SK-N-SH treated with all-trans-retinoic acid at 6 μM for 48 hours (cell line): ENCODE measurements at regions not wholly inside any gene's neighbourhood (a gene's known extent, or its start where the extent isn't known, plus 50 kb on each side); places are given as distances from the start of the nearest gene placed in this dataset.

Source experiments
- CSDC2 ChIP-seq: fragments of 250-450 bp; sonication (Bioruptor Pico); IDR thresholded peaks from 2 replicates; pipeline ENCODE4 v1.5.0; 2020; ENCODE audit warnings: mild to moderate bottlenecking, moderate library complexity
- OSR1 ChIP-seq: fragments of 250-450 bp; sonication (Bioruptor Pico); IDR thresholded peaks from 2 replicates; pipeline ENCODE4 v1.8.0; 2022; ENCODE audit warnings: moderate library complexity, mild to moderate bottlenecking, inconsistent platforms
- PPARA ChIP-seq: fragments of 250-450 bp; sonication (Bioruptor Pico); IDR thresholded peaks from 2 replicates; pipeline ENCODE4 v1.5.0; 2020; ENCODE audit warnings: mild to moderate bottlenecking, borderline replicate concordance
- RARB ChIP-seq: fragments of 250-450 bp; sonication (Bioruptor Pico); IDR thresholded peaks from 2 replicates; pipeline ENCODE4 v1.8.0; 2021; ENCODE audit warnings: mild to moderate bottlenecking, moderate library complexity
- ZNF8 ChIP-seq: fragments of 450-650 bp; formaldehyde crosslinking; IDR thresholded peaks from 2 replicates; pipeline ENCODE4 v1.5.0; 2020; ENCODE audit warnings: mild to moderate bottlenecking, moderate library complexity
- TF ChIP-seq, protein P1 (sequence below): fragments of 250-450 bp; sonication (Bioruptor Pico); IDR thresholded peaks from 2 replicates; pipeline ENCODE4 v1.5.1; 2020; ENCODE audit warnings: low read depth, mild to moderate bottlenecking, moderate library complexity
- TF ChIP-seq, protein P2 (sequence below): fragments of 250-450 bp; sonication (Bioruptor Pico); IDR thresholded peaks from 2 replicates; pipeline ENCODE4 v1.5.0; 2020; ENCODE audit warnings: mild to moderate bottlenecking, moderate library complexity
- TF ChIP-seq, protein P3 (sequence below): fragments of 250-450 bp; sonication (Bioruptor Pico); IDR thresholded peaks from 2 replicates; pipeline ENCODE4 v1.8.0; 2020; ENCODE audit warnings: mild to moderate bottlenecking, moderate library complexity, borderline replicate concordance
- TF ChIP-seq, protein P4 (sequence below): fragments of 250-450 bp; sonication (Bioruptor Pico); IDR thresholded peaks from 2 replicates; pipeline ENCODE4 v1.8.0; 2021; ENCODE audit warnings: low read depth, mild to moderate bottlenecking, moderate library complexity, borderline replicate concordance

DNA sequence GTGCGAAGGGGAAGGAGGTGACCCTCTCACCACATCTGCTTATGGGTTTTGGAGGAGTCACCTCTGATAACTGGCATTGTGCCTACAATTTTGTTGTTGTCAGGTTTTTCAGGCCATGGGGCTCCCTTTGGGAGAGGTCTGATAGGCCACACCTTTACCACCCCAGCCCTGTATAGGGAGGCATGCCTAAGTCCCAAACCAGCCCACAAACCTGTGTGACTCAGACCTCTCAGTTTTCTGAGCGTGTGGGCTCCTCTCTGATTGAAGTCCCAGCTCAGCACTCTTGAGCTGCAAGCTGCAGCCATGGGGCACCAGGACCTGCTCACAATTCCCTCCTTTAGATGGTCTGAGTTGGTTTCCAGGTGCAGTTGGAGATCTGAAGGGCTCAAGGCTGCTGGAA lies 1429.3 kb upstream of the TMEM132C start:
- TF ChIP-seq, protein P1, sequence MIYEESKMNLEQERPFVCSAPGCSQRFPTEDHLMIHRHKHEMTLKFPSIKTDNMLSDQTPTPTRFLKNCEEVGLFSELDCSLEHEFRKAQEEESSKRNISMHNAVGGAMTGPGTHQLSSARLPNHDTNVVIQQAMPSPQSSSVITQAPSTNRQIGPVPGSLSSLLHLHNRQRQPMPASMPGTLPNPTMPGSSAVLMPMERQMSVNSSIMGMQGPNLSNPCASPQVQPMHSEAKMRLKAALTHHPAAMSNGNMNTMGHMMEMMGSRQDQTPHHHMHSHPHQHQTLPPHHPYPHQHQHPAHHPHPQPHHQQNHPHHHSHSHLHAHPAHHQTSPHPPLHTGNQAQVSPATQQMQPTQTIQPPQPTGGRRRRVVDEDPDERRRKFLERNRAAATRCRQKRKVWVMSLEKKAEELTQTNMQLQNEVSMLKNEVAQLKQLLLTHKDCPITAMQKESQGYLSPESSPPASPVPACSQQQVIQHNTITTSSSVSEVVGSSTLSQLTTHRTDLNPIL (CRISPR knock-in tag) = no peak
- TF ChIP-seq RARB (no peak), ZNF8 (CRISPR knock-in tag) (no peak), PPARA (CRISPR knock-in tag) (no peak), CSDC2 (CRISPR knock-in tag) (no peak), OSR1 (no peak)
- TF ChIP-seq, protein P2, sequence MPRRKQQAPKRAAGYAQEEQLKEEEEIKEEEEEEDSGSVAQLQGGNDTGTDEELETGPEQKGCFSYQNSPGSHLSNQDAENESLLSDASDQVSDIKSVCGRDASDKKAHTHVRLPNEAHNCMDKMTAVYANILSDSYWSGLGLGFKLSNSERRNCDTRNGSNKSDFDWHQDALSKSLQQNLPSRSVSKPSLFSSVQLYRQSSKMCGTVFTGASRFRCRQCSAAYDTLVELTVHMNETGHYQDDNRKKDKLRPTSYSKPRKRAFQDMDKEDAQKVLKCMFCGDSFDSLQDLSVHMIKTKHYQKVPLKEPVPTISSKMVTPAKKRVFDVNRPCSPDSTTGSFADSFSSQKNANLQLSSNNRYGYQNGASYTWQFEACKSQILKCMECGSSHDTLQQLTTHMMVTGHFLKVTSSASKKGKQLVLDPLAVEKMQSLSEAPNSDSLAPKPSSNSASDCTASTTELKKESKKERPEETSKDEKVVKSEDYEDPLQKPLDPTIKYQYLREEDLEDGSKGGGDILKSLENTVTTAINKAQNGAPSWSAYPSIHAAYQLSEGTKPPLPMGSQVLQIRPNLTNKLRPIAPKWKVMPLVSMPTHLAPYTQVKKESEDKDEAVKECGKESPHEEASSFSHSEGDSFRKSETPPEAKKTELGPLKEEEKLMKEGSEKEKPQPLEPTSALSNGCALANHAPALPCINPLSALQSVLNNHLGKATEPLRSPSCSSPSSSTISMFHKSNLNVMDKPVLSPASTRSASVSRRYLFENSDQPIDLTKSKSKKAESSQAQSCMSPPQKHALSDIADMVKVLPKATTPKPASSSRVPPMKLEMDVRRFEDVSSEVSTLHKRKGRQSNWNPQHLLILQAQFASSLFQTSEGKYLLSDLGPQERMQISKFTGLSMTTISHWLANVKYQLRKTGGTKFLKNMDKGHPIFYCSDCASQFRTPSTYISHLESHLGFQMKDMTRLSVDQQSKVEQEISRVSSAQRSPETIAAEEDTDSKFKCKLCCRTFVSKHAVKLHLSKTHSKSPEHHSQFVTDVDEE (CRISPR knock-in tag) = no peak
- TF ChIP-seq, protein P3, sequence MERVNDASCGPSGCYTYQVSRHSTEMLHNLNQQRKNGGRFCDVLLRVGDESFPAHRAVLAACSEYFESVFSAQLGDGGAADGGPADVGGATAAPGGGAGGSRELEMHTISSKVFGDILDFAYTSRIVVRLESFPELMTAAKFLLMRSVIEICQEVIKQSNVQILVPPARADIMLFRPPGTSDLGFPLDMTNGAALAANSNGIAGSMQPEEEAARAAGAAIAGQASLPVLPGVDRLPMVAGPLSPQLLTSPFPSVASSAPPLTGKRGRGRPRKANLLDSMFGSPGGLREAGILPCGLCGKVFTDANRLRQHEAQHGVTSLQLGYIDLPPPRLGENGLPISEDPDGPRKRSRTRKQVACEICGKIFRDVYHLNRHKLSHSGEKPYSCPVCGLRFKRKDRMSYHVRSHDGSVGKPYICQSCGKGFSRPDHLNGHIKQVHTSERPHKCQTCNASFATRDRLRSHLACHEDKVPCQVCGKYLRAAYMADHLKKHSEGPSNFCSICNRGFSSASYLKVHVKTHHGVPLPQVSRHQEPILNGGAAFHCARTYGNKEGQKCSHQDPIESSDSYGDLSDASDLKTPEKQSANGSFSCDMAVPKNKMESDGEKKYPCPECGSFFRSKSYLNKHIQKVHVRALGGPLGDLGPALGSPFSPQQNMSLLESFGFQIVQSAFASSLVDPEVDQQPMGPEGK (CRISPR knock-in tag) = no peak
- TF ChIP-seq, protein P4, sequence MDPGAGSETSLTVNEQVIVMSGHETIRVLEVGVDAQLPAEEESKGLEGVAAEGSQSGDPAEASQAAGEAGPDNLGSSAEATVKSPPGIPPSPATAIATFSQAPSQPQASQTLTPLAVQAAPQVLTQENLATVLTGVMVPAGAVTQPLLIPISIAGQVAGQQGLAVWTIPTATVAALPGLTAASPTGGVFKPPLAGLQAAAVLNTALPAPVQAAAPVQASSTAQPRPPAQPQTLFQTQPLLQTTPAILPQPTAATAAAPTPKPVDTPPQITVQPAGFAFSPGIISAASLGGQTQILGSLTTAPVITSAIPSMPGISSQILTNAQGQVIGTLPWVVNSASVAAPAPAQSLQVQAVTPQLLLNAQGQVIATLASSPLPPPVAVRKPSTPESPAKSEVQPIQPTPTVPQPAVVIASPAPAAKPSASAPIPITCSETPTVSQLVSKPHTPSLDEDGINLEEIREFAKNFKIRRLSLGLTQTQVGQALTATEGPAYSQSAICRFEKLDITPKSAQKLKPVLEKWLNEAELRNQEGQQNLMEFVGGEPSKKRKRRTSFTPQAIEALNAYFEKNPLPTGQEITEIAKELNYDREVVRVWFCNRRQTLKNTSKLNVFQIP = no peak
